ENCODE measurements at regions not wholly inside any gene's neighbourhood (a gene's known extent, or its start where the extent isn't known, plus 50 kb on each side); places are given as distances from the start of the nearest gene placed in this dataset.

- no peak for DNase-seq (ENCODE audit: low read depth)
- TF ChIP-seq CTCF (IDR thresholded peaks at IDR 0.05; ENCODE audit: low read depth, low read length, missing control alignments), result no peak
- H3K4me3 ChIP-seq (ENCODE audit: low read depth, low read length), result no peak overlapping the region
These were observed 299.1 kb upstream of the AMIGO2 start for GRCh38 chr12:47378907-47379306.

- no peak for DNase-seq (ENCODE audit: low read depth)
These were observed 298.4 kb upstream of the AMIGO2 start for GRCh38 chr12:47378222-47378582.

GRCh38 chr12:47377414-47378221 lies 297.9 kb upstream of the AMIGO2 start:
- no peak for DNase-seq (ENCODE audit: low read depth)

More at GRCh38 chr12:47378222-47378582, 298.4 kb upstream of the AMIGO2 start:
- H3K4me3 ChIP-seq (ENCODE audit: low read depth, low read length), result no peak overlapping the region
- no peak for TF ChIP-seq CTCF (IDR thresholded peaks at IDR 0.05; ENCODE audit: low read depth, low read length, missing control alignments)

GRCh38 chr12:47376927-47377326 lies 297.2 kb upstream of the AMIGO2 start:
- no peak overlapping the region for H3K4me3 ChIP-seq (ENCODE audit: low read depth, low read length)
- no peak for TF ChIP-seq CTCF (IDR thresholded peaks at IDR 0.05; ENCODE audit: low read depth, low read length, missing control alignments)
- no peak for DNase-seq (ENCODE audit: low read depth)

More at GRCh38 chr12:47377414-47378221, 297.9 kb upstream of the AMIGO2 start:
- no peak overlapping the region for H3K4me3 ChIP-seq (ENCODE audit: low read depth, low read length)
- no peak for TF ChIP-seq CTCF (IDR thresholded peaks at IDR 0.05; ENCODE audit: low read depth, low read length, missing control alignments)

GRCh38 chr12:47373554-47374150 lies 293.9 kb upstream of the AMIGO2 start:
- no peak overlapping the region for H3K4me3 ChIP-seq (ENCODE audit: low read depth, low read length)
- no peak for DNase-seq (ENCODE audit: low read depth)
- no peak for TF ChIP-seq CTCF (IDR thresholded peaks at IDR 0.05; ENCODE audit: low read depth, low read length, missing control alignments)

GRCh38 chr12:47370421-47370820 lies 290.7 kb upstream of the AMIGO2 start:
- DNase-seq (ENCODE audit: low read depth), result no peak
- no peak overlapping the region for H3K4me3 ChIP-seq (ENCODE audit: low read depth, low read length)
- TF ChIP-seq CTCF (IDR thresholded peaks at IDR 0.05; ENCODE audit: low read depth, low read length, missing control alignments), result no peak

Measured in GM12864 (cell line).